Natural killer cell (primary cell): ENCODE measurements at regions not wholly inside any gene's neighbourhood (a gene's known extent, or its start where the extent isn't known, plus 50 kb on each side); places are given as distances from the start of the nearest gene placed in this dataset.

ENCODE experiments used
- ATAC-seq, 3 donors: fragments of 150-1000 bp in 2 of 3; fragments of 200-7000 bp in 1 of 3; cut with Tn5 transposase; 1 replicate in 1 of 3; 2 replicates in 2 of 3; pipeline ENCODE4 v1.10.0; 2021; ENCODE audit warnings: mild to moderate bottlenecking in 2 of 3, moderate library complexity in 2 of 3
- DNase-seq, 2 donors: peaks; one replicate each; pipeline versions ENCODE4 v3.0.0 to v3.0.0-alpha.2; 2013 to 2021; ENCODE audit warnings: mixed read lengths in 1 of 2
- H3K27ac ChIP-seq: one replicate; pipeline ENCODE4 v1.5.1; 2013; ENCODE audit warnings: mild to moderate bottlenecking, low read length
- H3K27me3 ChIP-seq: one replicate; pipeline ENCODE4 v1.6.1; 2013; ENCODE audit warnings: low read length; ENCODE audit not compliant: control insufficient read depth, insufficient read depth
- H3K36me3 ChIP-seq: one replicate; pipeline ENCODE4 v1.6.1; 2013; ENCODE audit warnings: low read length; ENCODE audit not compliant: control insufficient read depth, insufficient read depth
- H3K4me1 ChIP-seq: one replicate; pipeline ENCODE4 v1.6.1; 2013; ENCODE audit warnings: low read length; ENCODE audit not compliant: control insufficient read depth, insufficient read depth
- H3K4me3 ChIP-seq: one replicate; pipeline ENCODE4 v1.5.1; 2013; ENCODE audit warnings: low read length
- H3K9me3 ChIP-seq: one replicate; pipeline ENCODE4 v1.6.1; 2013; ENCODE audit warnings: low read length; ENCODE audit not compliant: control insufficient read depth, insufficient read depth
- H3K27ac Mint-ChIP-seq, 2 donors: one replicate each; pipeline ENCODE4 v1.8.0; 2022; ENCODE audit warnings: mild to moderate bottlenecking in 2 of 2, mixed read lengths in 2 of 2, moderate library complexity in 1 of 2
- H3K27me3 Mint-ChIP-seq, 2 donors: one replicate each; pipeline ENCODE4 v1.8.0; 2022; ENCODE audit warnings: low read depth in 2 of 2, mixed read lengths in 2 of 2
- H3K36me3 Mint-ChIP-seq: one replicate; pipeline ENCODE4 v1.8.0; 2022; ENCODE audit warnings: mixed read lengths
- H3K4me1 Mint-ChIP-seq, 2 donors: one replicate each; pipeline ENCODE4 v1.8.0; 2022; ENCODE audit warnings: mixed read lengths in 2 of 2
- H3K4me3 Mint-ChIP-seq: one replicate; pipeline ENCODE4 v1.8.0; 2022; ENCODE audit warnings: mild to moderate bottlenecking, moderate library complexity, mixed read lengths
- H3K9me3 Mint-ChIP-seq, 2 donors: one replicate each; pipeline ENCODE4 v1.8.0; 2022; ENCODE audit warnings: mixed read lengths in 2 of 2
- CTCF ChIP-seq: fragments of 200-600 bp; IDR thresholded peaks from one replicate; pipeline ENCODE4 v1.8.0; 2022; ENCODE audit warnings: antibody characterized with exemption
- WGBS: methylation state at CpG from one replicate; pipeline ENCODE4 v1.1.7; 2013; ENCODE audit warnings: missing lambda C conversion rate; ENCODE audit not compliant: insufficient coverage; 5-methylcytosine and 5-hydroxymethylcytosine counted together
- intact Hi-C: fragments of 100-400 bp; cut with micrococcal nuclease; formaldehyde crosslinking; loops from one replicate; pipeline ENCODE4 v1.14.2; 2022

- no peak overlapping the region for H3K27ac ChIP-seq
- DNase-seq (no peak), ATAC-seq (no peak)
- peaks cover 3 to 15% of the 10 kb centered on the region in 2 donors for H3K27me3 Mint-ChIP-seq
- H3K4me1 Mint-ChIP-seq = no peaks in the 10 kb centered on the region
- no peak overlapping the region for H3K4me3 ChIP-seq
- 64% methylated on average over 4 of the region's 4 CpGs for WGBS
- TF ChIP-seq CTCF = no peak
- H3K4me3 Mint-ChIP-seq = no peak overlapping the region
- no peaks in the 10 kb centered on the region for H3K4me1 ChIP-seq
- intact Hi-C loops = no loop called here
- H3K9me3 Mint-ChIP-seq = no peaks in the 10 kb centered on the region
- H3K36me3 Mint-ChIP-seq = no peaks in the 10 kb centered on the region
- no peaks in the 10 kb centered on the region for H3K36me3 ChIP-seq
- H3K27me3 ChIP-seq = no peaks in the 10 kb centered on the region
- no peak overlapping the region for H3K27ac Mint-ChIP-seq
- H3K9me3 ChIP-seq = no peaks in the 10 kb centered on the region
Observed at GRCh38 chr3:13251166-13251903, 168.8 kb downstream of the NUP210 start.

- H3K36me3 Mint-ChIP-seq = no peaks in the 10 kb centered on the region
- no peaks in the 10 kb centered on the region for H3K9me3 Mint-ChIP-seq
- Histone ChIP-seq H3K4me1 (peaks cover 4% of the 10 kb centered on the region), H3K27ac (no peak overlapping the region), H3K9me3 (no peaks in the 10 kb centered on the region), H3K4me3 (no peak overlapping the region), H3K27me3 (no peaks in the 10 kb centered on the region), H3K36me3 (no peaks in the 10 kb centered on the region)
- WGBS = 71% methylated on average over 22 of the region's 22 CpGs
- no peaks in the 10 kb centered on the region for H3K4me1 Mint-ChIP-seq
- TF ChIP-seq CTCF = no peak
- DNase-seq (no peak), ATAC-seq (no peak)
- no peak overlapping the region for H3K4me3 Mint-ChIP-seq
- H3K27me3 Mint-ChIP-seq = peaks cover 3 to 15% of the 10 kb centered on the region in 2 donors
- intact Hi-C loops = no loop called here
- H3K27ac Mint-ChIP-seq = no peak overlapping the region
Observed at GRCh38 chr3:13249664-13250390, 170.3 kb downstream of the NUP210 start.

- no peak overlapping the region for H3K27ac ChIP-seq
- no peaks in the 10 kb centered on the region for H3K36me3 ChIP-seq
- H3K9me3 ChIP-seq = no peaks in the 10 kb centered on the region
- no peaks in the 10 kb centered on the region for H3K27me3 ChIP-seq
- no peaks in the 10 kb centered on the region for H3K4me1 Mint-ChIP-seq
- no peak overlapping the region for H3K4me3 Mint-ChIP-seq
- TF ChIP-seq CTCF = no peak
- intact Hi-C loops = no loop called here
- H3K27ac Mint-ChIP-seq = no peak overlapping the region
- H3K4me3 ChIP-seq = no peak overlapping the region
- ATAC-seq (no peak), DNase-seq (no peak)
- 83% methylated on average over 6 of the region's 6 CpGs for WGBS
- no peaks in the 10 kb centered on the region for H3K9me3 Mint-ChIP-seq
- no peaks in the 10 kb centered on the region for H3K36me3 Mint-ChIP-seq
- peaks cover 3 to 15% of the 10 kb centered on the region in 2 donors for H3K27me3 Mint-ChIP-seq
- H3K4me1 ChIP-seq = peaks cover 5% of the 10 kb centered on the region
Observed at GRCh38 chr3:13248640-13249039, 171.5 kb downstream of the NUP210 start.
